Effector CD4-positive, alpha-beta T cell (primary cell): ENCODE measurements at regions not wholly inside any gene's neighbourhood (a gene's known extent, or its start where the extent isn't known, plus 50 kb on each side); places are given as distances from the start of the nearest gene placed in this dataset.
"Not testable (repeated sequence)": the region's sequence is repeated elsewhere in the genome, so short reads cannot be mapped to it uniquely, and the experiment has no call there.

Experiments
- DNase-seq: peaks from one replicate; pipeline ENCODE4 v3.0.0-alpha.2; 2020

GRCh38 chr16:65702707-65703402, 581.0 kb upstream of the CDH11 start:
- no peak for DNase-seq

DNA sequence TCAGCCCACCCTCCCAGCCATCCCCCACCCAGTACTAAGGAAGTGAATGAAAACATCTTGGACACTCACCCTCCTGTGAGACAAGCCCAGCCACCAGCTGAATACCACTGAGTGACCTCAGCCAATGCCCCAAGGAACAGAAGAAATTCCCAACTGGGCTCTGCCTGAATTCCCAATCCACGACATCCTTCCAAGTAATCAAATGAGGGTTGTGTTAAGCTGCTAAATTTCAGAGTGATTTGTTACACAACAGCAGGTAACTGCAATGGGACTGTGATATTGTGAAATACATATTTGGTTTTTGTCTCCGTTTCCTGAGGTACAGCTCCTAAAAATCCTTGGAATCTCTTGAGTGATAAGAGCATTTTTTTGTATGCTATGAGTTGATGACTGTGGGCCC, 578.7 kb upstream of the CDH11 start:
- no peak for DNase-seq

- no peak for DNase-seq
Measured at GRCh38 chr16:65698791-65699321, 577.0 kb upstream of the CDH11 start.

DNA sequence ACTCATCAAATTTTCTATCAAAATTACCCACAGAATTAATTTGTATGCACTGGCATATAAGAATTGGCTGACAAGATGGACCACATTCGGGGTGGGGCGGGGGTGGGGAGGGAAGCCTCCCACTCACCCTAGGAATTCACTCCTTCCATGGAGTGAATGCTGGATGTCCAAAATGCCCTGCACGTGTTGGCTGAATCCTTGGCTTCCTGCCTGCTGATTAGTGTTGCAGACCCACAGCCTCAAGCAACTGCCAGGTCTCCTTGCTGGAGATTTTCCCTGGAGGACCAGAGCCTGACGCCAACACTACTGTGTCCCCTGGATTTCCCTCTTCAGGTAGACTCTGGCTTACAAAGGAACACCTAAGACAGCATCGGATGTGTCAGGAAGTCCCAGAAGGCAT, 575.7 kb upstream of the CDH11 start:
- no peak for DNase-seq

GRCh38 chr16:65697065-65697464, 575.2 kb upstream of the CDH11 start:
- no peak for DNase-seq

- not testable (repeated sequence) for DNase-seq
Measured at GRCh38 chr16:65691846-65692245, 570.0 kb upstream of the CDH11 start.

DNA sequence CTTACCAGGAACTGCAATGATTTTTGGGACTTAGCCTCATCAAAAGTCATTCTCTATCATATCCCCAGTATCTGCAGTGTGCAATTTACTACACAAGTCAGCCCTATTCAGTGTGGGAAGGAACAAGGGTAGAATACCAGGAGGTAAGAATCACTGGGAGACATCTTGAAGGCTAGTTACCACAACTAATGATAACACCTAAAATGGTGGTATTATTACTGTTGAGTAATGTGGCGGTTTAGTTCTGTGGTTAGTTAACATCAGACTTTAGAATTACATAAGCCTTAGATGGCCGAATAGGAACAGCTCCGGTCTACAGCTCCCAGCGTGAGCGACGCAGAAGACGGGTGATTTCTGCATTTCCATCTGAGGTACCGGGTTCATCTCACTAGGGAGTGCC, 567.9 kb upstream of the CDH11 start:
- no peak for DNase-seq

DNA sequence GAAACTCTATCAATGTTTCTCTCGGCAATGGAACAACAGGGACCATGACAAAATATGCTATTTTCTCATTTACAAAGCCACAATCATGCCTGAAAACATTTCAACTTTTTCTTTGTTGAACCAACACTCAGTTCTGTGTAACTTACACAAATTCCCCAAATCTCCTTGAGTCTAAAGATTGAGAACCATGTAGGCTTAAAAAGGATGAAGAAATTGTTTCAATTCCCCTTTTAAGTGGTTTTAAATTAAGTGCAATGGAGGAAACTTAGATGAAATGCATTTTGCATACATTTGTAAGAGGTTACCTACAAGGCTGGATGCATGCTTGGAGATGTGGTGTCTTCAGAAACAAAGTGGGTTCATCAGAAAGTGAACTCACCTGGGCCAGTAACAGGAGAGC, 566.4 kb upstream of the CDH11 start:
- no peak for DNase-seq

DNA sequence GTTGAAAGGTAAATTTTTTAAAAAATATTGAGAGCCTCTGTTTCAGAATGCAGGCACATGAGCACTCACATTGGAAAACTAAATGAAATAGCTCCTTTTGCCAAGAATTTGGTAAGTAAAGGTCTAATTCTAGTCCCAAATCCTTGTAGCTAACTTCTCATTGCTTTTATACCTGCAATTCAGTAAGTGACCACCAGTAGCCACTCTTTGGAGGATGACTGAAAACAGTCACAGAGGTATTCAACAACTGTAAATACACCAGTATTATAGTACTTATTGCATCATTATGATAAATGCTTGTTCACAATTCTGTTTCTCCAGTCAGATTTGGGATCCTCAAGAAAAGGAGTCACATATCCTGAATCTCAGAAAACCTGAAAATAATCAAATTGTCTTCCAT, 562.4 kb upstream of the CDH11 start:
- DNase-seq: no peak

DNA sequence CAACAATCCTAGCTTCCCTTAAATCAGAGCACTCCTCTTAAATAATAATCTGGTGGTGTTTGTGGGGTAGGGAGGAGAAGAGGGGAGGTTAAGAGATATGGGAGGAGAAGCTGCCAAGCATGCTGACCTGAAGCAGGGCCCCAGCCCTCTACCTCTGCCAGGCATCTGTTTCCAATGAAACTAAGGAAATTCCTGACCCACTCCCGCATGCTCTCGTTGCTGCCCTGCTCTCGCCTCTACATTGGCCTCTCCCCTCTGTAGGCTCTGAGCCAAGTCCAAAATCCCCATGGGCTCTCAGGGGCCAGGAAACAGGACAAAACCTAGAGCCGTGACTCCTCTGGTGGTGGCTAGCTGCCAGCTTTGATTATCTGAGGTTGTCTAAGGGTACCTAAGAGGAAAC, 559.5 kb upstream of the CDH11 start:
- no peak for DNase-seq

DNA sequence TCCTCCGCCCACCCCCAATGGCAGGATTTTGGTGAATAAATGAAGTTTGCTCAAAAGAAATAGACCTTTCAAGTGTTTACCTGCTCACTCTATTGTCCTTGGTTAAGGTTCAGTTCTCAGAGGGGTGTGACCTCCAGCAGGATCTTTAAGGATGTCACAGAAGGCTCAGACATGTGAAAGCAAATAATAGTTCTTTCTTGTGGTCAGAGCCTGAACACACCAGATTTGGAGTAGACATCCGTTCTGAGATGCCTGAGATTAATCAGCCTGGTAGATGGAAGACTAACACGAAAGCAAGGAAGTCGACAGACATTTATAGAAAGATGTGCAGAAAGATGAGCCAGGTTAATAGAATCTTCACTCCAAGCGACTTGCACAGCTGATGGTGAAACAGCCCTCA, 557.9 kb upstream of the CDH11 start:
- no peak for DNase-seq

DNA sequence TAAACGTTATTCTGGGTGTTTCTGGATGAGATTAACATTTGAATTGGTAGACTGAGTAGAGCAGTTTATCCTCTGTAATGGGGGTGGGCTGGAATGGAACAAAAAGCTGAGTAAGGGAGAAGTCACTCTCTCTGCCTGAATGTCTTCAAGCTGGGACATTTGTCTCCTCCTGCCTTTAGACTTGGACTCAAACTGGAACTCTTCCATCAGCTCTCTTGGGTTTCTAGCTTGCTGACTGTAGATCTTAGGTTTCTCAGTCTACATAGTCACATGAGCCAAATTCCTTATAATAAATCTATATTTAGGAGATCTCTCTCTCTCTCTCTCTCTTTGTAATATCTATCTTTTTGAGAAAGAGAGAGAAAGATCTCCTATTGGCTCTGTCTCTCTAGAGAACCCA, 553.3 kb upstream of the CDH11 start:
- no peak for DNase-seq

GRCh38 chr16:65672960-65673359, 551.1 kb upstream of the CDH11 start:
- no peak for DNase-seq

DNA sequence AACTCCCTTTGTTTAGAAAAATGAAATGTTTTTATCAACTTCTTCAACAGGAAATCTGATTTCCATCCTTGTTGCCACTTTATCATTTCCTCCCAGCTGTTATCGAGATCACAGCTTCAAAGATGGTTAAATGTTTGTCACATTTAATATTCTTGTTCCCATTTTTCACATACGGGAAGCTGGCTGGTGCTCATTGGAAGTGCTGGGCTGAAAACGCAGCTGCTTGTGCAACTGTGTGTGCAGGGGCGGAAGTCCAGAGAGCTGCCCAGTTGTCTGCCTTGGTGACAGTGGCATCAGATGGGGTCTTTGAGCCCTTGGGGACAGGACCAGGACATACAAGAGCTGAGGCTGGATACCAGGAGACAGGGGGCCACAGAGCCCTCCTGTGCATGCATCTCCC, 549.2 kb upstream of the CDH11 start:
- DNase-seq: no peak

GRCh38 chr16:65668064-65668595, 546.3 kb upstream of the CDH11 start:
- no peak for DNase-seq

- DNase-seq: no peak
Measured at GRCh38 chr16:65667011-65667578, 545.2 kb upstream of the CDH11 start.

DNA sequence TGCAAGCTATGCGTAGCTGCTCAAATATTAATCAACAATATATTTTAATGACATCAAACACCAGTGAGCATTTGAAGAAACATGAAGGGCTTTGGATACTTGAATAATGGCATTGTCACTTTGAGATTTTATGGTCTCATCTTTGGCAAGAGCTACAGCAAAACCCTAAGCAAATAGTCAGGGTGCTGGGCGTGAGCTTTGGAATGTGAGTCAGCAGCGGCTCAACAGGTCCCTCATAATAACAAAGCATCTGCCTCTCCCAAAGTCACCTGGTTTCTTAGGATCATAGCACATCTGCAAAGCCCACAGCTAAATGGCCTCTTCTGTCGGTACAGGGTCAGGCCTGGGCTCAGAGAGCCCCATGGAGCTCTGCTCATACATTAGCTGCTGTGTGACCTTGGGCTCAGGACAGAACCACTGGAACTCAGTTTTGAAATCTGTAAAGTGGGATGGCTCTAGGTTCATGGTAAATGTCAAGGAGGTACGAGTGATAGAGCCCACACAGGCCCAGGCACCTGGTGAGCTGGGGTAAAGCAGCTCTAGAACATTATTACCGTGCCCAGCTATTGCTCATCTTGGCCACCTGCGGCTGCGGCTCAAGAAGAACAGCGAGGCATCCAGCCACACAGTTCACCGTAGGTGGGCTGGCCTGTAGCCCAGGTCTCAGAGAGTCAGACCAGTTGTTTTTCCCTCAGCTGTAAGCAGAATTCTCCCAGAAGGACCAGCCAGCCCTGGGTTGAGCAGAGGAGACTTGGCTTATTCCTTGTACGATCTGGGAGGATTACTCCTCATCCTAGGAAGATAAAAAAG, 544.5 kb upstream of the CDH11 start:
- no peak for DNase-seq

GRCh38 chr16:65665586-65665985, 543.7 kb upstream of the CDH11 start:
- no peak for DNase-seq

GRCh38 chr16:65663774-65664173, 541.9 kb upstream of the CDH11 start:
- DNase-seq: no peak

GRCh38 chr16:65662256-65662655, 540.4 kb upstream of the CDH11 start:
- no peak for DNase-seq

GRCh38 chr16:65661558-65661957, 539.7 kb upstream of the CDH11 start:
- no peak for DNase-seq

DNA sequence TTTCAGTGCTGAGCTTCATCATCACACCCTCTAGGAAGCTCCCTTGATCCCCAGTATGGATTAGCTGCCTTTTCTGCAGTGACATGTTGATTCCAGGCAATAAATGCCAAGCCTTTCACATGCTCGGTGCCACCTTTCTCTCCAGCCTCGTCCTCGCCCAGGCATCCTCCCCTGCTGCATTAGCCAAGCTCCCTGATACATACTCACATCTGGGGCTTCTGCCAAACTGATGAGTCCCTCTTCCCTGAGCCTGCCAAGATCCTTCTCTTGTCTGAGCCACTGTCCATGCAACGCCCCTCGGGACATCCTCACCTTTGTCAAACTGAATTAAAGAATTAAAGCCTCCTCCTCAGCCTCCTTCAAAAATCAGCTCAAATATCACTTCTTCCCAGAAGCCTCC, 538.5 kb upstream of the CDH11 start:
- DNase-seq: no peak

GRCh38 chr16:65659758-65660157, 537.9 kb upstream of the CDH11 start:
- DNase-seq: no peak

DNA sequence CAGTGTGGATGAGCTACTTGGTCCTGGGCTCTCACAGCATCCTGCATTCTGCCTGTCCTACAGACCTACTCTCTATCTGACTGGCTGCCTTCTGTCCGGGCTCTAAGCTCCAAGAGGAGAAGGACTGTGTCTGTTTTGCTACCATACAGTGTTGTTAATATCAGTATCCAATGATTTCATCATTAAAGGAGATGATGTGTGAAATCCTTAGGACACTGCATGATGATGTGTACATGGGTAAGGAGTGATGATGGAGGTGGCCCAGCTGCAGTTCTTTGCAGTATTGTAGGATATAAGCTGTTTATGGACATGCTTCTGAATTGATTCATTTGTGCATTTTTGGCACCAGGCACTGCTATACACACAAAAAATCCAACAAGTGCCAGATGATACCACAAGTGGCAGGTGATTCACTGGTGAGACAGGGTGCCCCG, 536.9 kb upstream of the CDH11 start:
- DNase-seq: no peak
